Cardiac fibroblast (primary cell): ENCODE measurements at regions not wholly inside any gene's neighbourhood (a gene's known extent, or its start where the extent isn't known, plus 50 kb on each side); places are given as distances from the start of the nearest gene placed in this dataset.

Experiments
- DNase-seq, 2 donors: peaks; one replicate each; pipeline versions ENCODE4 v3.0.0 to v3.0.0-alpha.2; 2010; ENCODE audit warnings: low read depth in 2 of 2
- H3K4me3 ChIP-seq, 2 donors: replicated peaks in 1 of 2; 1 replicate in 1 of 2; 2 replicates in 1 of 2; pipeline ENCODE4 v1.5.1; 2011; ENCODE audit warnings: low read depth in 2 of 2, low read length in 2 of 2, mild to moderate bottlenecking in 2 of 2, moderate library complexity in 1 of 2
- CTCF ChIP-seq: IDR thresholded peaks from one replicate; pipeline ENCODE4 v1.5.1; 2011; ENCODE audit warnings: low read depth, mild to moderate bottlenecking, low read length, inconsistent platforms

GRCh38 chr13:111652676-111653075, 332.2 kb downstream of the TEX29 start:
- H3K4me3 ChIP-seq: no peak overlapping the region
- no peak for TF ChIP-seq CTCF
- DNase-seq: no peak

GRCh38 chr13:111654531-111654930, 334.1 kb downstream of the TEX29 start:
- H3K4me3 ChIP-seq: no peak overlapping the region
- no peak for DNase-seq
- TF ChIP-seq CTCF: no peak

- no peak overlapping the region for H3K4me3 ChIP-seq
- TF ChIP-seq CTCF: no peak
- DNase-seq: no peak
Observed at GRCh38 chr13:111656439-111656838, 336.0 kb downstream of the TEX29 start.

GRCh38 chr13:111657013-111657412, 336.6 kb downstream of the TEX29 start:
- H3K4me3 ChIP-seq: no peak overlapping the region
- no peak for DNase-seq
- TF ChIP-seq CTCF: no peak

GRCh38 chr13:111658145-111659100, 338.0 kb downstream of the TEX29 start:
- no peak overlapping the region for H3K4me3 ChIP-seq
- no peak for TF ChIP-seq CTCF
- DNase-seq: no peak

GRCh38 chr13:111659219-111659775, 338.9 kb downstream of the TEX29 start:
- TF ChIP-seq CTCF: no peak
- H3K4me3 ChIP-seq: no peak overlapping the region
- DNase-seq: no peak
